ENCODE measurements at regions not wholly inside any gene's neighbourhood (a gene's known extent, or its start where the extent isn't known, plus 50 kb on each side); places are given as distances from the start of the nearest gene placed in this dataset.

DNA sequence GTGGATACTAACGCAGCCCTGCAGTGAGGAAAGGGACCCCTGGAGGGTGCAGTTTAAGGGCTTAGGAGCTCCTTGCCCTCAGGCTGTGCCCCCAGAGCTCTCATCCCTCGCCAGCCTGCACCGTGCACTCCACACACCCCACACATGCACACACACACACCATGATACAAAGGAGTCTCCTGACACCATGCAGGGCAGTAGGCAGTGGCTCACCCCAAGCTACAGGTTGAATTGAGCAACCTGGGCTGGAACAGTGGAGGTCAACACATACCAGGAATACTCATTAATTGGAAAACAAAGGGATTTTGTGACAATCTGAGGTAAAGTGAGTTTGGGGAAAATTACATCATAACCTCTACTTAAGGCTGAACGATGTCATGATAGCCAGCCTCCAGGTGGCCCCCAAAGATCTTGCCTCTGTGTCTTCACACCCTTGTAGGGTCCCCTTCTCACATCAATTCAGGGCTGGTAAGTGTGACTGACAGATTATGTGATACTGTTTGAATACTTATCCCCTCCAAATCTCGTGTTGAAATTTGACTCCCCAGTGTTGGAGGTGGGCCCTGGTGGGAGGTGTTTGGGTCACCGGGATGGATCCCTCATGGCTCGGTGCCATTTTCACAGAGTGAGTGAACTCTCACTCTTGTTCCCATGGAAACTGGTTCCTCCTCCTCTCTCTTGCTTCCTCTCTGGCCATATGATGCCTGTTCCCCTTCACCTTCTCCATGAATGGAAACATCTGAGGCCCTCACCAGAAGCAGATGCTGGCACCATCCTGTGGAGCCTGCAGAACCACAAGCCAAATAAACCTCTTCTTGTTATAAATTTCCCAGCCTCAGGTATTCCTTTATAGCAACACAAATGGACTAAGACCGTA, 111.0 kb upstream of the RAB4A start:
- no peak for TF ChIP-seq EZH2 (IDR thresholded peaks at IDR 0.05; ENCODE audit: borderline replicate concordance, low read depth, low read length, poor library complexity, severe bottlenecking)
- TF ChIP-seq, protein P1, sequence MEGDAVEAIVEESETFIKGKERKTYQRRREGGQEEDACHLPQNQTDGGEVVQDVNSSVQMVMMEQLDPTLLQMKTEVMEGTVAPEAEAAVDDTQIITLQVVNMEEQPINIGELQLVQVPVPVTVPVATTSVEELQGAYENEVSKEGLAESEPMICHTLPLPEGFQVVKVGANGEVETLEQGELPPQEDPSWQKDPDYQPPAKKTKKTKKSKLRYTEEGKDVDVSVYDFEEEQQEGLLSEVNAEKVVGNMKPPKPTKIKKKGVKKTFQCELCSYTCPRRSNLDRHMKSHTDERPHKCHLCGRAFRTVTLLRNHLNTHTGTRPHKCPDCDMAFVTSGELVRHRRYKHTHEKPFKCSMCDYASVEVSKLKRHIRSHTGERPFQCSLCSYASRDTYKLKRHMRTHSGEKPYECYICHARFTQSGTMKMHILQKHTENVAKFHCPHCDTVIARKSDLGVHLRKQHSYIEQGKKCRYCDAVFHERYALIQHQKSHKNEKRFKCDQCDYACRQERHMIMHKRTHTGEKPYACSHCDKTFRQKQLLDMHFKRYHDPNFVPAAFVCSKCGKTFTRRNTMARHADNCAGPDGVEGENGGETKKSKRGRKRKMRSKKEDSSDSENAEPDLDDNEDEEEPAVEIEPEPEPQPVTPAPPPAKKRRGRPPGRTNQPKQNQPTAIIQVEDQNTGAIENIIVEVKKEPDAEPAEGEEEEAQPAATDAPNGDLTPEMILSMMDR (conservative IDR thresholded peaks at IDR 0.05; ENCODE audit: low read depth, low read length), result no peak
